Endothelial cell of umbilical vein (primary cell): ENCODE measurements at regions not wholly inside any gene's neighbourhood (a gene's known extent, or its start where the extent isn't known, plus 50 kb on each side); places are given as distances from the start of the nearest gene placed in this dataset.
"Not testable (repeated sequence)": the region's sequence is repeated elsewhere in the genome, so short reads cannot be mapped to it uniquely, and the experiment has no call there.

Source experiments
- BruUV-seq: library from RNA; stranded (reverse); fragments of 400-500 nt; replicated peaks from 2 replicates; lab custom pipeline; 2021; lab: Mats Ljungman, UMichigan
- CTCF ChIA-PET: fragments of 300-600, 350-600 bp; sonication (Branson Sonifier 250); formaldehyde crosslinking; loops from one replicate; lab custom pipeline; 2021; ENCODE audit warnings: antibody characterized with exemption, inconsistent platforms; lab: Charles Lee
- POLR2A ChIA-PET: fragments of 300-600, 350-600 bp; sonication (Branson Sonifier 250); formaldehyde crosslinking; loops from one replicate; lab custom pipeline; 2021; ENCODE audit warnings: antibody characterized with exemption, inconsistent platforms; lab: Charles Lee
- DNase-seq: peaks from one replicate; pipeline ENCODE4 v3.0.0-alpha.2; 2011; ENCODE audit warnings: low read depth, low spot score
- FAIRE-seq: peaks from 2 replicates; lab custom pipeline; 2011; peaks lifted over from hg19 to GRCh38; lab: Jason Lieb, UNC
- H2AFZ ChIP-seq: 2 replicates; pipeline ENCODE4 v1.6.0; 2012; ENCODE audit warnings: low read depth, low read length, control low read depth, inconsistent platforms
- H3K27ac ChIP-seq: 2 replicates; pipeline ENCODE4 v1.5.1; 2011; ENCODE audit warnings: low read depth, mild to moderate bottlenecking, control low read depth, low read length, moderate library complexity; ENCODE audit not compliant: insufficient read depth
- H3K27me3 ChIP-seq, 2 experiments: 2 replicates each; pipeline versions ENCODE4 v1.6.0 to v1.6.1; 2011; ENCODE audit warnings: low read length in 2 of 2, mixed read lengths in 1 of 2; ENCODE audit not compliant: control insufficient read depth in 2 of 2, insufficient read depth in 2 of 2
- H3K36me3 ChIP-seq, 2 experiments: 2 replicates in 1 of 2; 3 replicates in 1 of 2; pipeline ENCODE4 v1.5.1; 2011; ENCODE audit warnings: low read length in 2 of 2, mild to moderate bottlenecking in 1 of 2, moderate library complexity in 1 of 2; ENCODE audit not compliant: control insufficient read depth in 2 of 2, insufficient read depth in 2 of 2; ENCODE audit errors: extremely low read depth in 1 of 2
- H3K4me1 ChIP-seq: 3 replicates; pipeline ENCODE4 v1.5.1; 2011; ENCODE audit warnings: mild to moderate bottlenecking, low read length; ENCODE audit not compliant: control insufficient read depth, insufficient read depth; ENCODE audit errors: extremely low read depth
- H3K4me2 ChIP-seq: 2 replicates; pipeline ENCODE4 v1.6.1; 2011; ENCODE audit warnings: low read length, control low read depth, mixed read lengths; ENCODE audit not compliant: insufficient read depth
- H3K4me3 ChIP-seq, 3 experiments: fragments of 200-600 bp in 1 of 3; sonication (generic), shearing (Covaris generic) in 1 of 3; replicated peaks in 1 of 3; 2 replicates each; pipeline ENCODE4 v1.5.1; 2011 to 2016; ENCODE audit warnings: control low read depth in 3 of 3, low read length in 3 of 3, mild to moderate bottlenecking in 2 of 3, inconsistent platforms in 1 of 3, low read depth in 1 of 3, moderate library complexity in 1 of 3; ENCODE audit not compliant: insufficient read depth in 1 of 3
- H3K79me2 ChIP-seq: 2 replicates; pipeline ENCODE4 v1.6.0; 2012; ENCODE audit warnings: low read length, inconsistent platforms; ENCODE audit not compliant: control insufficient read depth, insufficient read depth
- H3K9ac ChIP-seq: replicated peaks from 2 replicates; pipeline ENCODE3; 2011; ENCODE audit warnings: low read length, control low read depth; ENCODE audit not compliant: insufficient read depth; ENCODE audit errors: extremely low read depth
- H3K9me1 ChIP-seq: replicated peaks from 3 replicates; pipeline ENCODE4 v1.6.0; 2011; ENCODE audit warnings: mild to moderate bottlenecking, low read length; ENCODE audit not compliant: control insufficient read depth, insufficient read depth; ENCODE audit errors: extremely low read depth
- H3K9me3 ChIP-seq: replicated peaks from 2 replicates; pipeline ENCODE4 v1.5.1; 2012; ENCODE audit warnings: low read length, inconsistent platforms; ENCODE audit not compliant: control insufficient read depth, insufficient read depth
- H4K20me1 ChIP-seq: replicated peaks from 2 replicates; pipeline ENCODE3; 2011; ENCODE audit warnings: mild to moderate bottlenecking, low read length; ENCODE audit not compliant: control insufficient read depth, insufficient read depth; ENCODE audit errors: extremely low read depth
- EZH2 ChIP-seq: IDR thresholded peaks from 2 replicates; pipeline ENCODE4 v1.6.1; 2012; ENCODE audit warnings: borderline replicate concordance, low read depth, mild to moderate bottlenecking, moderate library complexity, low read length, inconsistent platforms; ENCODE audit not compliant: severe bottlenecking
- FOS ChIP-seq: IDR thresholded peaks from 2 replicates; pipeline ENCODE4 v1.6.1; 2011; ENCODE audit warnings: mild to moderate bottlenecking, low read length, moderate library complexity, borderline replicate concordance; ENCODE audit not compliant: insufficient read depth
- dilution Hi-C: fragments of 300-500 bp; cut with MboI; formaldehyde crosslinking; loops from one replicate; pipeline ENCODE4 v1.15.0; 2019; ENCODE audit warnings: low sequenced_read_pairs; ENCODE audit not compliant: extremely low pct_ligation_motif_present
- intact Hi-C: fragments of 100-400 bp; cut with micrococcal nuclease; formaldehyde crosslinking; loops from one replicate; pipeline ENCODE4 v1.10.0; 2022

DNA sequence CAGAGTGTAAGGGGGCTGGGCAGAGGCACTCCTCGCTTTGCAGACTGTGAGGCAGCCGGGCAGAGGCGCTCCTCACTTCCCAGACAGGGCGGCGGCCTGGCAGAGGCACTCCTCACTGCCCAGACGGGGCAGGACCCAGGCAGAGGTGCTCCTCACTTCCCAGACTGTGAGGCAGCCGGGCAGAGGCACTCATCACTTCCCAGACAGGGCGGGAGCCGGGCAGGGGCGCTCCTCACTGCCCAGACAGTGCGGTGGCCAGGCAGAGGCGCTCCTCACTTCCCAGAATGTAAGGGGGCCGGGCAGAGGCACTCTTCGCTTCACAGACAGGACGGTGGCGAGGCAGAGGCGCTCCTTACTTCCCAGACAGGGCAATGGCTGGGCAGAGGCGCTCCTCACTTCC is 442.5 kb downstream of the SPATA31D1 start:
- H2AFZ ChIP-seq = no peak overlapping the region
- no peaks in the 10 kb centered on the region for H3K9me3 ChIP-seq
- H3K27ac ChIP-seq = no peak overlapping the region
- H3K4me3 ChIP-seq = no peak overlapping the region
- no TSS peak for BruUV-seq
- no peaks in the 10 kb centered on the region for H3K79me2 ChIP-seq
- dilution Hi-C loops (no loop called here), intact Hi-C loops (no loop called here)
- no peaks in the 10 kb centered on the region for H3K4me1 ChIP-seq
- no peaks in the 10 kb centered on the region for H3K27me3 ChIP-seq
- FAIRE-seq (no peak), DNase-seq (no peak)
- POLR2A ChIA-PET = no interaction called here
- no peak overlapping the region for H3K4me2 ChIP-seq
- no peak for TF ChIP-seq EZH2
- TF ChIP-seq FOS = no peak
- no peaks in the 10 kb centered on the region for H3K9me1 ChIP-seq
- no peaks in the 10 kb centered on the region for H3K36me3 ChIP-seq
- no peaks in the 10 kb centered on the region for H4K20me1 ChIP-seq
- CTCF ChIA-PET = no interaction called here
- H3K9ac ChIP-seq = no peak overlapping the region

- H3K4me2 ChIP-seq, H3K27me3 ChIP-seq, H2AFZ ChIP-seq, H3K79me2 ChIP-seq, dilution Hi-C loops, H3K4me1 ChIP-seq, DNase-seq, intact Hi-C loops, H3K9me1 ChIP-seq, POLR2A ChIA-PET, H4K20me1 ChIP-seq, BruUV-seq, CTCF ChIA-PET, H3K36me3 ChIP-seq, H3K9ac ChIP-seq, H3K4me3 ChIP-seq, FAIRE-seq, H3K9me3 ChIP-seq, H3K27ac ChIP-seq: not testable (repeated sequence)
Measured at GRCh38 chr9:82433290-82433931, 444.8 kb downstream of the SPATA31D1 start.
